DOHH2 (cell line): ENCODE measurements at regions not wholly inside any gene's neighbourhood (a gene's known extent, or its start where the extent isn't known, plus 50 kb on each side); places are given as distances from the start of the nearest gene placed in this dataset.

Experiments
- CTCF ChIP-seq: fragments of 200-600 bp; sonication (generic); IDR thresholded peaks from one replicate; pipeline ENCODE4 v1.5.1; 2014; ENCODE audit warnings: antibody characterized with exemption, mild to moderate bottlenecking, low read depth, low read length; ENCODE audit not compliant: poor library complexity, severe bottlenecking
- EZH2phosphoT487 ChIP-seq: fragments of 200-600 bp; sonication (generic); IDR thresholded peaks from 2 replicates; pipeline ENCODE4 v1.6.1; 2017; ENCODE audit warnings: borderline replicate concordance, mild to moderate bottlenecking, antibody characterized with exemption, low read length, moderate library complexity, mixed read lengths

GRCh38 chr10:21077681-21078080, 180.6 kb upstream of the NEBL start:
- TF ChIP-seq CTCF, result no peak
- TF ChIP-seq EZH2phosphoT487, result no peak
